GM18858 (cell line): ENCODE measurements at regions not wholly inside any gene's neighbourhood (a gene's known extent, or its start where the extent isn't known, plus 50 kb on each side); places are given as distances from the start of the nearest gene placed in this dataset.

Experiments used
- ATAC-seq: cut with Tn5 transposase; IDR thresholded peaks from one replicate; pipeline ENCODE4 v1.9.1; 2021; ENCODE audit not compliant: unreplicated experiment

DNA sequence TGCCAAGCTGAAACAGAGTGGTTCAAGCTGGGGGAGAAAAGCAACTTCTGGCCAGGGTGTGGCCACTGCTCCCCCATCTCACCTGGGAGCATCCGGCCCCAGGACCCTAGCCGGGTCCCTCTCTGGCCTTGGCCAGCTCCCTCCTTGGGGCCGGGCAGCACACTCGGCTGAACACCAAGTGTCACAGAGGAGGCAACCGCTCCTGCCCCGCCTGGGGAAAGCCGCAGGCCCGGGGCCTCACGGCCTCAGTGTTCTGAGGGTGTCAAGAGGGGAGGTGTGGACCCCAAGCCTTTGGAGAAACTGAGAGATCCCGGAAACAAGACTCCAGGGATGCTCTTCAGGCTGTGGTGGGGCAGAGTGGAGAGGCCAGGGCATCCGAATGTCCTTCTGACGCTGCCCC is 88.4 kb downstream of the ENGASE start:
- ATAC-seq: no peak

DNA sequence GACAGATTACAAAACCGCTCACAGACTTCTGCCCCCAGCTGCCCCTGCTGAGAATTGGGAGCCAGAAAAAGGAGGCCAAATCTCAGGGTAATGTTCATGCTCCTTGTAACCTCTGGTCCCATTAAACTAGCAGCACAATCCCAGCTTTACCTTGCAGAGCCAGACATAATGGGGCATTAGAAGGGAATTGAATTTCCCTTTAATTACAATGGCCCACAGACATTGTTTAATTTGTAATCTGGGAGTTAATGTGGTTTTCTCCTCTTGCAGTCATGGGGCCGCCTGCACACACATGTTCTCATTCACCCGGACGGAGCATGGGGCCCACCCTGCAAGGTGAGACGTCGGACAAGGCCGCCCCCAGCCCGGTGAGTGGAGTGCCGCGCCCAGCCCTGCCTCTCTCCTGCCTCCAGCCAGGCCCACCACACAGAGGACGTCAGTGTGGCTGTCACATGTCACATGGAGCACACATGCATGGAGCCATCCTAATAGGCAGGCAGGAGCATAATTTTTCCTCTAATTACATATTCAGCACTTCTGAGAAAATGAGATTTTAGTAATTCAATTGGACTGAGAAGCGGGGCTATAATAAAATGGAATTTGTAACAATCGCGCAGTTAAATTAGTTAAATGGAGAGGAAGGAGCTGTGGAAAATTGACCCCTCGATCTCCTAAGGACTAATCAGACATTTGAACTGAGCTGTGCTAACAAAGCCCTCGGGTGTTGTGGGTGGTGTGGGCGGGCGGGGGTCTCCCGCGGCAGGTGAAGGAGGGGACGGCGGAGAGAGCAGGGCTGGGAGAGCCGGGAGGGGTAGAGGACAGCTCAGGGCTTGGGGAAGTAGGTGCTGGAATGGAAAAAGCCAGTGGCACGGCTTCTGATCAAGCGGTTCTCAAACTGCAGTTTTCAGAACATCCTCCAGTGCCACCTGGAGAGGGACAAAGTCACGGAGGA is 87.7 kb downstream of the ENGASE start:
- no peak for ATAC-seq

DNA sequence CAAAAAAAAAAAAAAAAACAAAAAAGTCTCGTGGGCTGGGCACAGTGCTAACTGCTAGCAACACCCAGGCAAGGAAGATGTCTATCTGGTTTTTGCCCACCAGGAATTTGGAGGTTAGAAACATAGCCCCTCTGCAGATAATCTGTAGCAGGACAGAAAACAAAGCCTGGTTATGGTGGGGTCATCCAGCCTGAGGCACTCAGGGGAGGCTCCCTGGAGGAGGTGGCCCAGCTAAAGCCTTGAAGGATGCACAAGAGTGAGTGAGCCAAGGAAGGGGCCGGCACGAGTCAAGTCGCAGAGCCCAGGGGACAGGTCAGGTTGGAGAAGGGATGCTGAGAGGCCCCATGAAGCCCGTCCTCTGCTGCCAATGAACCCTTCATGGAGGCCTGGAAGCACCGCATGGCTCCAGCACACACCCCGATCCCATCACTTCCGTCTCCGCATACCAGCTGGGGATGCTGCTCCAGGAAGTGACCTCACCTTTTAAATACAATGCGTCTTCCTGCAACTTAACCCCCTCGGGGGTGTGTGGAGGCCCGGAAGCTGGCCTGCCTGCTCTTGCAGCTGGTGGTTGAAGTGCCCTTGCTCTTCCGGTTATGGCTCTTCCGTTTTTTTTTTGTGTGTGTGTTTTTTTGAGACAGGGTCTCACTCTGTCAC is 86.5 kb downstream of the ENGASE start:
- ATAC-seq: no peak

DNA sequence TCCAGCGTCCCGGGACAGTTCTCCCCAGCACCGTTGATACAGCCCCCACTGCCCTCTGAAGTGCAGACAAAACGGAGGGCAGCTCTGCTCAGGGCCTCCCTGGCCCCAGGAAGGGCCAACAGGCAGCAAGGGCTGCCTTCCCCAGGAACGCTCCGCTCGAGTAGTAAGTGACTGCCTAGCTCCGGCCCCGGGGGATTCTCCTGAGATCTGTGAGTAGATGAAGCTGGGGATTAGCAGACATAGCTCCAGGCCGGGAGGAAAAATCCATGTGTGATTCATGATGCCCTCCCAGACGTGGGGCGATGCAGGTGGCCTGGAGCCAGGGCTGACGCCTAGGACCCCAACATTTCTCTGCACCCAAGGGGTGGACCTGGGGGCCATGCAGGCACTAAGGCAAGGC is 85.3 kb downstream of the ENGASE start:
- ATAC-seq: no peak

DNA sequence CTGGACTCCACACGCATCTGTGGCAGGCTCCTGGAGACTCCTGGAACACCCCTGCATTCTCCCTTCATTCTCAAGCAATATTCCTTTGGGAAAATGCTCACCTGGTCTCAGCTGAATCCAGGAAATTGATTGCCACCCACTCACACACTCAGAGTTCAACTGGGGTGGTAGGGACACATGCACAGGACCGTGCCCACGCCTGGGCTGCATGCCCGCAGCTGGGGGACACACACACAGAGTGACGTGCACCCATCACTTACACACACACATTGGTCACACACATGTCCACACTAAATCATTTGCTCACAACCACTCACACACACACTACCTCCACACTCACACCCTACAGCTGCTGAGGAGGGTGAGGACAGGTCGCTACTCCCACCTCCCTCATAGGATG is 84.8 kb downstream of the ENGASE start:
- ATAC-seq: no peak

DNA sequence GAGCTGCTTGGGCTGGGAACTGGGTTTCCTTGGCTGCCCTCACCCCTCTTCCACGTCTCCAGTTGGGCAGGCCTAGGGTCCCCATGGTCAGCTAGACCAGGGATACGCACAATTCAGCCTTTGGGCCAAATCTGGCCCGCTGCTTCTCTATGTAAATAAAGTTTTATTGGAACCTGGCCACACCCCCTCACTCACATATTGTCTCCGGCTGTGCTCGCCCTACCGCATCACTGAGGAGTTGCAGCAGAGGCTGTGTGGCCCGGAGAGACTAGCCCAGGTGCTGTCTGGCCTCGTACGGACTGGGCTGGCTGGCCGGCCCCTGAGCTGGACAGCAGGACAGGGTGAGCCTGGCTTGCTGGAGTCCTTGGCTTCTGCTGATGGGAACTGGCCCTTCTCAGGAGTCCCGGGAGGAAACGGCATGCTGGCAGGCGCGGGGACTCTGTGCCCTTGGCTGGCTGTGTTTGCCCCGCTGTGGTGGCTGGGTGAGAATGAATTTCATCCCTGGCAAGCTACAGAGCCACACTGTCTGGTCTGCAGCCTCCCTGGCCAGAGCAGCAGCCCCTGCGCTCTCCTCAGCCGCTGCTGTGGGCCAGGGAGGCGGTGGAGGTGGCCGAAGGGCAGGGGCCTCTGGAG is 82.0 kb downstream of the ENGASE start:
- no peak for ATAC-seq

DNA sequence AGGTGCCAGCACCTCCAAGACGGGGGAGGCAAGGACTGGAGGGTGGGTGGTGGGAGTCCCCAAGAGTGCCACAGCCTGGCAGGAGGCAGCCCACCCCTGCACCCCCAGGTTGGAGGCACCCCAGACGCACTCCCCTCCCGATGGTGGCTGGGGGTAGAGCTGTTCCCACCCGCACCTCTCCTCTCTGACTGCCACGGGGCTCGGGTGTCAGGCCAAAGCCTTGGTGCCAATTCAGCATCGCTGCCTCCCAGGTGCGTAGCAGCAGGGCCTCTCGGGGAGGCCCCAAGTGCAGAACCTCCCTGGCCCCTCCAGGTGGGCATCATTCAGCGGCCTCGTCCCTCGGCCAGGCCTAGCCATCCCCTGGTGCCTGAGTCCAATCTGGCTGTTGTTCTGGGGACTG is 81.1 kb downstream of the ENGASE start:
- no peak for ATAC-seq

DNA sequence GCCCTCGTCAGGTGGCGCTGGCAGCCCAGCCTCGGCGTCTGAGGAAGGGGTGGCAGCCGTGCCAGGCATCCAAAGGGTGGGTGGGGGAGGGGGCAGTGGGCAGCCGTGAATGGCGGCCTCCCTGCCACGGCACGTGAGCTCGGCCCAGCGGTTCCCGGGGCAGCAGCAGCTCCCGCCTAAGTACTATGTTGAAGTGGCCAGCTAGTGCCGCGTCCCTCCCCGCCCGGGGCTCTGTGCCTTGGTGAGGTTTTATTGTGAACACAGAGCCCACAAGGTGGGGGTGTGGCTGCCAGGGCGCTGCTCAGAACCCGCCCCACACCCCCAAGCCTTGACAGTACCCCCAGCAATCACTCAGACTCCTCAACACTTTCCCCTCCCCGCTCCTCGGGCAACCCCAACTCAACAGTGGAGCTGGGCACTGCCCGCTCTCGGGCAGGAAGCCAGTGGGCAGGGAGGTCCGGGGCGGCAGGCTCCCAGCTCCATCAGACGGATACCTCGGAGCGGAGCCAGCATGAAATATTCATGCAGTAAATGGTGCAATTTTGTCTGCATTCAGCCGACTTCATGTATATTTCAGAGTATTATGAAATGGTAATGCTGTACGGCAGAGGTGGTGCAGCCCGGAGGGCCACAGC is 80.4 kb downstream of the ENGASE start:
- no peak for ATAC-seq

DNA sequence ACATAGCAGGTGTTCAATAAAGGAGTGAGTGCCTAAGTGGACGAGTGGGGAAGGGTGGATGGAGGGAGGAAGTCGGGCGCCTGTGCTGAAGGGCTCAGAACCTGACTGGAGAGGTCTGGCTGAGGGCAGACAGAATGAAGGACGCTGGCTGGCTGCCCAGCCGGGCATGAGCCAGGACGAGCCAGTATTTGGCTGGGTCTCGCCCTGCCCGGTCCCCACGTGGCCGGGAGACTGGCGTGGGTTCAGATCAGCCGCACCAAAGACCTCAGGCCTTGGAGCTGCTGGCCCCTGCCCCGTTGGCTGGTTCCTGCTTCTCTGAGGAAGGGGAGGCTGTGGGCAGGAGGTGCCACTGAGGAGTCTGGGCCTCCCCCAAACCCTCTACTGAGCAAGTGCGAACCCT is 79.8 kb downstream of the ENGASE start:
- ATAC-seq: no peak

DNA sequence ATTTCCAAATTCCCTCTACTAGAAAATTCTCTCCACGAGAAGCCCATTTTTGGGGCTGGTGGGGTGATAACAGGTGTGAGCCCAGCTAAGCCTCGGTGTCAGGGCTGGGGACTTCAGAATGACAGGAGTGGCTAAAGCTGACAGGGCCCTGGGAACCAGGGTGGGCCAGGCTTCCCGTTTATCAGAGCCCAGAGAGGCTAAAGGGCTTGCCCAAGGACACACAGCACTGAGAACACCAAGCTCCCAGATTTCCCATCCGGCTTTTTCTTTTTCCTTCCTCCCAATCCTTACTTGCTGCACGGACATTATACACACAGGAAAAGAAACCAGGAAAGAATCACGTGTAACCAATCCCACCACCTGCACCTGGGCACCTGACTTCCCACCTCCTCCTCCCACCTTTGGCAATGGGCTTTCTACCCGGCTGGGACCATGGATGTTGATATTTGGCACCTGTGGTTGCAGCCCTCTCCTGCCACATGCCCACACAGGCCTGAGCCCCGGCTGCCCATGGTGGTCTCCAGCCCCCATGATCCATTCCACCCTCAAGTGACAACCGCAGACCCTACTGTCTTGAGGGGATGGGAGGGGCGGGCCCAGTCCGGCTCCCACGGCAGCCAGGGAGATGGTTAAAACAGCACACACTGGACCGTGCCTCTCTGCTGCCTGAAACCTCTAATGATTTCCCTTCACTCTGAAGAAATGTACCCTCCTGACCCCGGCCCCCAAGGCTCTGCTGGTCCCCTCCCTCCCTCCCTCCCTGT is 78.9 kb downstream of the ENGASE start:
- ATAC-seq: no peak

DNA sequence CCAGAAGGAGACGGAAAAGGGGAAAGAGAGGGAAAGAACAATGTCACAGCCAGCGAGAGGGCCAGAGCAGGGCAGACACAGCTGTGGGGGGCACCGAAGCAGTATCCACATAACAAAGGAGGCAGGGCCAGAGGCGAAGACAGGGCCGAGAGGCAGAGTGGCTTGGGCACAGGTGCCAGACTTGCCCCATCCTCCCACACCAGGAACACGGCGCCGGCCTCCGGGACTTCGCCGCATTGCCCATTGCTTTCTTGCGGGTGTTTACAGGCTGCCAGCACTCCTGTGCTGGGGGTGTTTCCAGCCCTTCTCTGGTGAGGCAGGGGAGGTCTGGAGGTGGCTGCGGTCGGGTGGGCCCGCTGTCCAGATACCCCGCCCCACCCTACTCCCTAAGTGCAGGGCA is 78.0 kb downstream of the ENGASE start:
- no peak for ATAC-seq

DNA sequence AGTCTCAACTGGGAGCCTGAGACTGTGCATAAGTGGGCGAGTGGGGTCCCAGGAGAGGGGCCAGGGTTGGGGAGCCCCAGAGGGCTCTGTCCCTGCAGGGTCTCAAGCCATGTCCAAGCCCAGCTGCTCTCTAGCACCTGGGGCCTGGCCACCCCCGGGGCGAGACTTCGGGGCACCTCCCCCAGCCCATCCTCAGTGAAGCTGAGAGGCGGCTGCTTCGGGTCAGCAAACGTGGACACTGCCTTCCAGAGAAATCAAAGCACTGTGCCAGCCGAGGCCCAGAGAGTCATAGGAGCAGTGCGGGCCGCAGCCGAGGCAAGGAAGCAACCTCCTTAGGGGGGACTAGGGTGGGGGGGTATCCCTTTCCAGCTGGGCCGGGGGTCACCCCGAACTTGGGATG is 77.5 kb downstream of the ENGASE start:
- no peak for ATAC-seq

DNA sequence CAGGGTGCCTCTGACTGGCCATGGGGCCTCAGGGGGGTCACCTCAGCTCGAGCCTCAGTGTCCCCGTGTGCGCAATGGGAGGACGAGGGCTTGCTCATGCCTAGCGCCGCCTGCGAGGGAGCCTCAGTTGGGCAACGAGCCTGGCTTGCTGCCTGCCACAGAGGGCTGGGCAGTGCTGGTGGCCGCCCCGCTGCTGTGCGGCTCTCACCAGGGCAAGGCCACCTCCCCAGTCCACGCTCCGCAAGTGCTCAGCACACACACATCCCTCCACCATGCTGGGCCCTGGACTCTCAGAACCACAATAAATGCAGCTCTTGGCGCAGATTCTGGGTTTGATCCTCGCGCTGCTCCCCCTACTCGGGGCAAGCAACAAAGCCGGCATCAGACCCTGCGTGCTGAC is 76.2 kb downstream of the ENGASE start:
- no peak for ATAC-seq

DNA sequence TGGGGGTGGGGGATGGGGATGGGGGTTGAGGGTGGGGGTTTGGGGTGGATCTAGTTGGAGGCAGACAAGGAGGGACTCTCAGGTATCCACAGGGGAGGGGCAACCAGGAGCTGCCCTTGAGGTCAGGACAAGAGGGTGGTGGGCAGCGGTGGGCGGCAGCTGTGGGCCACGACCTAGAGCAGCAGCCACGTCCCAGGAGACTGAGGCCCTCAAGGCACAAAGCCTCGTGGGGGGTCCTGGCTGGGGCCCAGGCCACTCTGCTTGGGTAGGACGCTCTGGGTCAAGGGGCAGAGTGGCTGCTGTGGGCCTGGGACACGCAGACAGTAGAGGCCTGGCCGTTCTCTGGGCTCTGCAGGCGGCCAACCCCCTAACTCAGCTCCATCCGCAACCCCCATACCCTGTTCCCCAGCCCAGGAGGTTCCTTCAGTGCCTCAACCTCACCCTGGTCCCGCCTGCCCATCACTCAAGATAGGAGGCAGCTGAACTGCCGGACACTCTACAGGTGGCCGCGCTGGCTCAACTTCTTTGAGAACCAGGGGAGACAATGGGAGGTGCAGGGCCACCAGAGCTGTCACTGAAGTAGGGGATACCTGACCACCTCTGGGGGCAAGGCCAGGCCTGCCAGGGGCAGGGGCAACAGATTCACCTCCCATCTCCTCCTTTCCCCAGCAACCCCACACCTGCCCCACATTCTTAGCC is 75.6 kb downstream of the ENGASE start:
- no peak for ATAC-seq

DNA sequence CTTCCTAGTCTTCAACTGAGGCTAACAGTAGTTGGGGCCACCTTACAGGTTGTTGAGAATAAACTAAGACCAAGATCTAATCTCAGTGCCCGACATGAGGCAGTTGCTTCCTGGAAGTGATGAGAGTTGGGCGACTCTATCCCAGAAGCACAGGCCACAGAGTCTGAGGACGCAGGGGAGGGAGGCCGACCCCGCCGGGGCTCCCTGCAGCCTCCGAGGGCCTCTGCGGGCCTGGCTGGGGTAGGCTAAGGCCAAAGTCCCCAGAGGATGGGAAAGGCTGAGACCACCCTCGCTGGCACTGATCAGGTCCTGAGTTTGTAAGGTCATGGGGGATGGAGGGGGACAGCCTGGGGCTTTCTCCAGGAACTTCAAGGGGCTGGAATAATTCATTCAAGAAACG is 74.0 kb downstream of the ENGASE start:
- no peak for ATAC-seq

DNA sequence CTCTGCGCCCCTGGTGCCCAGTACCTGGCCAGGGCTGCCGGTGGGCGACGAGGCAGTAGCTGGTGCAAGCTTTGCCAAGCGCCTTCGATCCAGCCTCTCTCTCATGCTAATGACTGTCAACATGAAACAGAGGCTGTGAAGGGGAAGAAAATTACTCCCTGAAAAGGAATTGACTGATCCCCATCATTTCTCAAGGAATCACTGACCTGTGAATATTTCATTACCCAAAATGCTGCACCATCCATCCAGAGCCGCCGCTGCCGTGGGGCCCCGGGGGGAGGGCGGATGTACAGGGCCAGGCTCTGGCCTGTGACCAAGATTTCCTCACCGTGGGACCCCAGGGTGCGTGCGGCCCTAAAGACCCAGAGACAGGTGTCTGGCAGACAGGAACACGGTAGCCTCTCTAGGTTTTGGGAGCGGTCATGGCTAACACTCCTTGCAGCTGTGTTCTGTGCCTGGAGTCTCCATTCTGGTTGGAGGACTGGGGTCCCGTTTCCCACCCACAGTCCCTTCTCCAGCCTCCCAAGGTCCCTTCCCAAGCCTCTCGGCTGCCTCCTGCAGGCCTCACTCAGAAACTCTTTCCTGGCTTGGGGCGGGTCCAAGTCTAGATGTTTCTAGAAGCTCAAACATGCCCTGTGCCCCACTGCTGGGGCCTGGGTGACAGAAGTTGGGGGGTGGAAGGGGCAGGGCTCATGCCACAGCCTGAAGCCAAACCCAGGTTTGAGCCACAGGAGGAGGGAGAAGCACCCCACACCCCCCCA is 73.3 kb downstream of the ENGASE start:
- no peak for ATAC-seq

DNA sequence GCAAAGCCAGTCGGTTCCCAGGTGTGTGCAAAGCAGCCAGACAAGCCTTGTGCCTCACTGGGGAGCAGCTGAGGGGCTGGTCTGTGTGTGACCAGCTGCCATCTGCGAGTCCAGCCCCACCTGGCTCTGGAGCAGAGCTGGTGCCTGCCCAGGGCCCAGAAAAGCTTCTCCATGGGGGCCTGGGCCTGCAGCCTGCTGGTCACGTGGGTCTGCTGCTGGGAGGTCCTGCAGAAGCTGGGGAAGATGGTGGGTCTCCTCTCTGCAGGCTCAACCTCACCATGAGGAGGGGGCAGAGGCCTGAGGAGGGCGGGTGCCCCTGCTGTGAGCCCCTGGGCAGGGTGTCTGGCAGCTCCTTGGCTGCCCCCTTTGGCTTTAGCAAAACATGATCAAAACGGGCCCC is 71.9 kb downstream of the ENGASE start:
- no peak for ATAC-seq

DNA sequence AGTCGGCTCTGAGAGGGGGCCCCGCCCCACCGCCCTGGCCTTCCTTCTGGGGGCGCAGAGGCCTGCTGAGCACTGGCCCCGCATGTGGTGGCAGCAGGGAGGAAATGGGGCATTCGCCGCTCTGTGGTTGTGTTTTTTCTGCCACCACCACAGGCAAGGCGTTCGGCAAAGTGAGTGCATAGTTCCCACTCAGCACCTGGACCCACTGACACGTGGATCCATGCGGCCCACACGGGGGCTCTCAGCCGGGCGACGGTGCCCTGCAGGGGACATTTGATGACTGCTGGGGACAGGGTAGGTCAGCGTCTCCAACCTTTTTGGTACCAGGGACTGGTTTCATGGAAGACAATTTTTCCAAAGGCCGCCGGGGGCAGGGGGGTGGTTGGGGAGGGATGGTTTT is 70.9 kb downstream of the ENGASE start:
- ATAC-seq: no peak

DNA sequence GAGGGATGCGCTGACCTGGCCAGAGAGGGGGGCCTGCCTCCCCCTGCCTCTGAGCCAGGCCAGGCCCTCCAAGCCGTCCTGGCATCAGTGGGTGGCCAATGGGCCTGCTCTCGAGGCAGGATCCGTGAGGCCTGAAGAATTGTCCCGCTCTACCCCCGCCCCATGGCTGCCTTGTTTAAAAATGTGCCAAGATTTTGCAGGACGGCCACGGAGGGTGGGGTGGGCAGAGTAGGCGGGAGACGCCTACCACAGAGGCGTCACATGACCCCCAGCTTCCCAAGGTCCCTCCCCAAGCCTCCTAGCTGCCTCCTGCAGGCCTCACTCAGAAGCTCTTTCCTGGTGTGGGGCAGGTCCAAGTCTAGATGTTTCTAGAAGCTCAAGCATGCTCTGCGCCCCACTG is 69.5 kb downstream of the ENGASE start:
- no peak for ATAC-seq

DNA sequence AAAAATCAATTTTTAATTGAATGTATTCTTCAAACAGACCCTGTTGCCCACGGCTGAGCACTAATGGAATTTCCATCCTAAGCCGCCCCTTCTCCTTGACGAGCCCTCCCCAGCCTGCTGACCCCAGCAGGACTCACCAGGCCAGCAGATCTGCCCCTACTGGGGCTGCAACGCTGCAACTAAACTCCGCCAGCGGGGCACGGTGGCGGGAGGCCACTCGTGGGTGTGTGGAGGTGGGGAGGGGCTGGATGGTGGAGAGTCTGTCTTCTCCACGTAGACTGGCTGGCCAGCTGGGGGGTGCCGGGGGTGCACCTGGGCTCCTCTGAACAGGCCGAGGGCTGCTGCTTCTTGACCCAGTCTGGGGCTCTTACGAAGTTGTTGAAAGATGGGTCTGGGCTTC is 67.8 kb downstream of the ENGASE start:
- ATAC-seq: no peak
